OCI-LY3 (cell line): ENCODE measurements at regions not wholly inside any gene's neighbourhood (a gene's known extent, or its start where the extent isn't known, plus 50 kb on each side); places are given as distances from the start of the nearest gene placed in this dataset.

Experiments used
- CTCF ChIP-seq: fragments of 200-600, 300-600 bp; sonication (generic); IDR thresholded peaks from 2 replicates; pipeline ENCODE4 v1.5.1; 2014; ENCODE audit warnings: antibody characterized with exemption, low read length, low read depth
- EZH2phosphoT487 ChIP-seq: fragments of 200-600 bp; shearing (Covaris generic); IDR thresholded peaks from 2 replicates; pipeline ENCODE4 v1.6.1; 2018; ENCODE audit warnings: antibody characterized with exemption, mixed run types, low read depth

- TF ChIP-seq EZH2phosphoT487 = no peak
- TF ChIP-seq CTCF = no peak
These were observed 98.6 kb upstream of the KCTD7 start for GRCh38 chr7:66529883-66530610.
